ENCODE measurements at regions not wholly inside any gene's neighbourhood (a gene's known extent, or its start where the extent isn't known, plus 50 kb on each side); places are given as distances from the start of the nearest gene placed in this dataset.

GRCh38 chr10:64075604-64076003 lies 554.4 kb downstream of the REEP3 start:
- H3K9me3 Mint-ChIP-seq (ENCODE audit: low read depth): no peaks in the 10 kb centered on the region
- H3K4me1 Mint-ChIP-seq (ENCODE audit: low read depth): peaks cover 34% of the 10 kb centered on the region
- no peak overlapping the region for H3K27ac Mint-ChIP-seq (ENCODE audit: unreplicated experiment)
- no peak for TF ChIP-seq CTCF (IDR thresholded peaks at IDR 0.05)
- no peaks in the 10 kb centered on the region for H3K27me3 Mint-ChIP-seq (ENCODE audit: low read depth)
- H3K36me3 Mint-ChIP-seq (ENCODE audit: low read depth): no peaks in the 10 kb centered on the region
- H3K4me3 Mint-ChIP-seq (ENCODE audit: unreplicated experiment): no peak overlapping the region
- no peak for DNase-seq (ENCODE audit: low spot score)

GRCh38 chr10:64076322-64076940 lies 555.2 kb downstream of the REEP3 start:
- no peaks in the 10 kb centered on the region for H3K36me3 Mint-ChIP-seq (ENCODE audit: low read depth)
- H3K27me3 Mint-ChIP-seq (ENCODE audit: low read depth): no peaks in the 10 kb centered on the region
- no peak for TF ChIP-seq CTCF (IDR thresholded peaks at IDR 0.05)
- H3K4me3 Mint-ChIP-seq (ENCODE audit: unreplicated experiment): no peak overlapping the region
- no peak overlapping the region for H3K27ac Mint-ChIP-seq (ENCODE audit: unreplicated experiment)
- peaks cover 27% of the 10 kb centered on the region for H3K4me1 Mint-ChIP-seq (ENCODE audit: low read depth)
- H3K9me3 Mint-ChIP-seq (ENCODE audit: low read depth): no peaks in the 10 kb centered on the region
- DNase-seq (ENCODE audit: low spot score): no peak

GRCh38 chr10:64079341-64079740 lies 558.1 kb downstream of the REEP3 start:
- Mint-ChIP-seq H3K27ac (ENCODE audit: unreplicated experiment) (no peak overlapping the region), H3K4me3 (ENCODE audit: unreplicated experiment) (no peak overlapping the region), H3K9me3 (ENCODE audit: low read depth) (no peaks in the 10 kb centered on the region), H3K36me3 (ENCODE audit: low read depth) (no peaks in the 10 kb centered on the region), H3K4me1 (ENCODE audit: low read depth) (peaks cover 11% of the 10 kb centered on the region), H3K27me3 (ENCODE audit: low read depth) (no peaks in the 10 kb centered on the region)
- no peak for TF ChIP-seq CTCF (IDR thresholded peaks at IDR 0.05)
- no peak for DNase-seq (ENCODE audit: low spot score)

GRCh38 chr10:64080071-64080470 lies 558.9 kb downstream of the REEP3 start:
- Mint-ChIP-seq H3K4me1 (ENCODE audit: low read depth) (peaks cover 11% of the 10 kb centered on the region), H3K27me3 (ENCODE audit: low read depth) (no peaks in the 10 kb centered on the region), H3K27ac (ENCODE audit: unreplicated experiment) (peak overlapping the region; percentile 15), H3K4me3 (ENCODE audit: unreplicated experiment) (no peak overlapping the region), H3K9me3 (ENCODE audit: low read depth) (no peaks in the 10 kb centered on the region), H3K36me3 (ENCODE audit: low read depth) (no peaks in the 10 kb centered on the region)
- DNase-seq (ENCODE audit: low spot score): no peak
- TF ChIP-seq CTCF (IDR thresholded peaks at IDR 0.05): no peak

GRCh38 chr10:64081947-64082482 lies 560.8 kb downstream of the REEP3 start:
- H3K9me3 Mint-ChIP-seq (ENCODE audit: low read depth): no peaks in the 10 kb centered on the region
- no peaks in the 10 kb centered on the region for H3K36me3 Mint-ChIP-seq (ENCODE audit: low read depth)
- H3K4me1 Mint-ChIP-seq (ENCODE audit: low read depth): peaks cover 11% of the 10 kb centered on the region
- TF ChIP-seq CTCF (IDR thresholded peaks at IDR 0.05): no peak
- no peak overlapping the region for H3K27ac Mint-ChIP-seq (ENCODE audit: unreplicated experiment)
- no peak overlapping the region for H3K4me3 Mint-ChIP-seq (ENCODE audit: unreplicated experiment)
- H3K27me3 Mint-ChIP-seq (ENCODE audit: low read depth): no peaks in the 10 kb centered on the region
- DNase-seq (ENCODE audit: low spot score): no peak
